ENCODE measurements at regions not wholly inside any gene's neighbourhood (a gene's known extent, or its start where the extent isn't known, plus 50 kb on each side); places are given as distances from the start of the nearest gene placed in this dataset.

GRCh38 chr20:56783826-56784225, 154.7 kb downstream of the TFAP2C start:
- Histone ChIP-seq H3K36me3 (no peaks in the 10 kb centered on the region), H3K4me1 (peaks cover 3% of the 10 kb centered on the region), H3K27me3 (ENCODE audit: low read depth) (peaks cover 74% of the 10 kb centered on the region), H3K4me3 (no peak overlapping the region), H3K27ac (replicated peaks) (no peak overlapping the region), H3K9me3 (replicated peaks) (no peaks in the 10 kb centered on the region)
- TF ChIP-seq CTCF (IDR thresholded peaks at IDR 0.05; ENCODE audit: borderline replicate concordance) = no peak
- intact Hi-C loops (cut with micrococcal nuclease) = no loop called here
- DNase-seq = no peak

GRCh38 chr20:56786503-56786902, 157.4 kb downstream of the TFAP2C start:
- Histone ChIP-seq H3K9me3 (replicated peaks) (no peaks in the 10 kb centered on the region), H3K36me3 (no peaks in the 10 kb centered on the region), H3K4me3 (no peak overlapping the region), H3K27me3 (ENCODE audit: low read depth) (peaks cover 66% of the 10 kb centered on the region), H3K27ac (replicated peaks) (no peak overlapping the region), H3K4me1 (no peaks in the 10 kb centered on the region)
- no peak for TF ChIP-seq CTCF (IDR thresholded peaks at IDR 0.05; ENCODE audit: borderline replicate concordance)
- intact Hi-C loops (cut with micrococcal nuclease) = no loop called here
- DNase-seq = no peak

- Histone ChIP-seq H3K4me3 (no peak overlapping the region), H3K4me1 (no peaks in the 10 kb centered on the region), H3K36me3 (no peaks in the 10 kb centered on the region), H3K9me3 (replicated peaks) (no peaks in the 10 kb centered on the region), H3K27me3 (ENCODE audit: low read depth) (peaks cover 66% of the 10 kb centered on the region), H3K27ac (replicated peaks) (no peak overlapping the region)
- no peak for TF ChIP-seq CTCF (IDR thresholded peaks at IDR 0.05; ENCODE audit: borderline replicate concordance)
- intact Hi-C loops (cut with micrococcal nuclease) = no loop called here
- DNase-seq = no peak
Measured at GRCh38 chr20:56788041-56788670, 159.1 kb downstream of the TFAP2C start.

- Histone ChIP-seq H3K36me3 (no peaks in the 10 kb centered on the region), H3K4me1 (no peaks in the 10 kb centered on the region), H3K27ac (replicated peaks) (no peak overlapping the region), H3K4me3 (no peak overlapping the region), H3K9me3 (replicated peaks) (no peaks in the 10 kb centered on the region), H3K27me3 (ENCODE audit: low read depth) (peaks cover 69% of the 10 kb centered on the region)
- intact Hi-C loops (cut with micrococcal nuclease) = no loop called here
- DNase-seq = no peak
- TF ChIP-seq CTCF (IDR thresholded peaks at IDR 0.05; ENCODE audit: borderline replicate concordance) = no peak
Measured at GRCh38 chr20:56788671-56789610, 159.8 kb downstream of the TFAP2C start.

- Histone ChIP-seq H3K27me3 (ENCODE audit: low read depth) (peaks cover 63% of the 10 kb centered on the region), H3K36me3 (no peaks in the 10 kb centered on the region), H3K27ac (replicated peaks) (no peak overlapping the region), H3K9me3 (replicated peaks) (peaks cover 11% of the 10 kb centered on the region), H3K4me1 (no peaks in the 10 kb centered on the region), H3K4me3 (no peak overlapping the region)
- no peak for TF ChIP-seq CTCF (IDR thresholded peaks at IDR 0.05; ENCODE audit: borderline replicate concordance)
- intact Hi-C loops (cut with micrococcal nuclease) = no loop called here
- DNase-seq = no peak
Measured at GRCh38 chr20:56793916-56794315, 164.8 kb downstream of the TFAP2C start.
